Gastrocnemius medialis (tissue), 4 donors: ENCODE measurements at regions not wholly inside any gene's neighbourhood (a gene's known extent, or its start where the extent isn't known, plus 50 kb on each side); places are given as distances from the start of the nearest gene placed in this dataset.

Experiments
- CTCF ChIP-seq, 5 experiments: fragments of 450-650 bp in 3 of 5; fragments of 200-600 bp in 2 of 5; sonication (generic) in 2 of 5; IDR thresholded peaks in 4 of 5; conservative IDR thresholded peaks in 1 of 5; 1 replicate in 4 of 5; 2 replicates in 1 of 5; pipeline ENCODE4 v1.5.1; 2016 to 2019; ENCODE audit warnings: antibody characterized with exemption in 5 of 5, mild to moderate bottlenecking in 3 of 5, moderate library complexity in 3 of 5
- POLR2A ChIP-seq, 2 donors: fragments of 450-650 bp; IDR thresholded peaks; one replicate each; pipeline ENCODE4 v1.6.1; 2017; ENCODE audit warnings: antibody characterized with exemption in 2 of 2, mild to moderate bottlenecking in 2 of 2, moderate library complexity in 2 of 2

- no peak for TF ChIP-seq CTCF (IDR thresholded peaks at IDR 0.05 in 4 of 5, conservative IDR thresholded peaks at IDR 0.05 in 1 of 5)
- no peak for TF ChIP-seq POLR2A (IDR thresholded peaks at IDR 0.05)
Observed at GRCh38 chr3:86618706-86619105, 372.2 kb downstream of the VGLL3 start.
